DMS 273 treated with DMSO at 0.1 percent for 48 hours (cell line): ENCODE measurements at regions not wholly inside any gene's neighbourhood (a gene's known extent, or its start where the extent isn't known, plus 50 kb on each side); places are given as distances from the start of the nearest gene placed in this dataset.
"Not testable (repeated sequence)": the region's sequence is repeated elsewhere in the genome, so short reads cannot be mapped to it uniquely, and the experiment has no call there.

ENCODE experiments used
- DNase-seq: peaks from one replicate; lab custom pipeline; 2025; lab: John Stamatoyannopoulos, UW

GRCh38 chr2:89222063-89222732, 530.7 kb downstream of the RPIA start:
- DNase-seq, result not testable (repeated sequence)

GRCh38 chr2:89224803-89225202, 533.3 kb downstream of the RPIA start:
- DNase-seq, result not testable (repeated sequence)

- not testable (repeated sequence) for DNase-seq
Observed at GRCh38 chr2:89229979-89230378, 538.5 kb downstream of the RPIA start.

- not testable (repeated sequence) for DNase-seq
Observed at GRCh38 chr2:89231241-89231640, 539.8 kb downstream of the RPIA start.

- not testable (repeated sequence) for DNase-seq
Observed at GRCh38 chr2:89233931-89234330, 542.5 kb downstream of the RPIA start.

GRCh38 chr2:89234818-89235466, 543.5 kb downstream of the RPIA start:
- not testable (repeated sequence) for DNase-seq

GRCh38 chr2:89236832-89237450, 545.5 kb downstream of the RPIA start:
- not testable (repeated sequence) for DNase-seq

- not testable (repeated sequence) for DNase-seq
Observed at GRCh38 chr2:89237783-89238182, 546.3 kb downstream of the RPIA start.

GRCh38 chr2:89243114-89243700, 551.7 kb downstream of the RPIA start:
- DNase-seq, result not testable (repeated sequence)

GRCh38 chr2:89244407-89244806, 552.9 kb downstream of the RPIA start:
- DNase-seq, result not testable (repeated sequence)

- DNase-seq, result not testable (repeated sequence)
Observed at GRCh38 chr2:89245478-89245877, 554.0 kb downstream of the RPIA start.

- DNase-seq, result not testable (repeated sequence)
Observed at GRCh38 chr2:89246027-89246426, 554.6 kb downstream of the RPIA start.

GRCh38 chr2:89246620-89247019, 555.1 kb downstream of the RPIA start:
- not testable (repeated sequence) for DNase-seq

- not testable (repeated sequence) for DNase-seq
Observed at GRCh38 chr2:89255013-89255412, 563.5 kb downstream of the RPIA start.

GRCh38 chr2:89273443-89273842, 582.0 kb downstream of the RPIA start:
- DNase-seq, result not testable (repeated sequence)

- DNase-seq, result not testable (repeated sequence)
Observed at GRCh38 chr2:89280536-89280935, 589.1 kb downstream of the RPIA start.

- not testable (repeated sequence) for DNase-seq
Observed at GRCh38 chr2:89286448-89287080, 595.1 kb downstream of the RPIA start.

GRCh38 chr2:89287084-89287483, 595.6 kb downstream of the RPIA start:
- DNase-seq, result not testable (repeated sequence)

- not testable (repeated sequence) for DNase-seq
Observed at GRCh38 chr2:89291717-89292298, 600.3 kb downstream of the RPIA start.

GRCh38 chr2:89293399-89293798, 601.9 kb downstream of the RPIA start:
- not testable (repeated sequence) for DNase-seq

GRCh38 chr2:89294335-89294734, 602.9 kb downstream of the RPIA start:
- DNase-seq, result not testable (repeated sequence)
